ENCODE measurements at regions not wholly inside any gene's neighbourhood (a gene's known extent, or its start where the extent isn't known, plus 50 kb on each side); places are given as distances from the start of the nearest gene placed in this dataset.

GRCh38 chr11:10632483-10632882 lies 61.1 kb downstream of the IRAG1 start:
- no peak for TF ChIP-seq CTCF (conservative IDR thresholded peaks at IDR 0.05)
- no peak for TF ChIP-seq EZH2 (IDR thresholded peaks at IDR 0.05; ENCODE audit: low read depth)

Measured in PC-9 (cell line).